Astrocyte of the spinal cord (primary cell): ENCODE measurements at regions not wholly inside any gene's neighbourhood (a gene's known extent, or its start where the extent isn't known, plus 50 kb on each side); places are given as distances from the start of the nearest gene placed in this dataset.
A peak's percentile ranks its signal among the peaks of the same experiment; 100 is the strongest.

ENCODE experiments used
- DNase-seq: peaks from one replicate; pipeline ENCODE4 v3.0.0; 2011; ENCODE audit warnings: low read depth, low spot score
- H3K4me3 ChIP-seq: 2 replicates; pipeline ENCODE4 v1.5.1; 2011; ENCODE audit warnings: low read depth, mild to moderate bottlenecking, low read length, moderate library complexity
- CTCF ChIP-seq: IDR thresholded peaks from 2 replicates; pipeline ENCODE4 v1.5.1; 2012; ENCODE audit warnings: low read depth, mild to moderate bottlenecking, low read length, inconsistent platforms
- in situ Hi-C: cut with HindIII; loops from 2 replicates; pipeline ENCODE4 v1.10.0; 2017; ENCODE audit warnings: low sequenced_read_pairs

- in situ Hi-C loops = no loop called here
Observed at GRCh38 chr1:30120245-30121000, 603.0 kb downstream of the MATN1 start.

GRCh38 chr1:30117685-30118084 is 605.7 kb downstream of the MATN1 start:
- DNase-seq = no peak
- in situ Hi-C loops = no loop called here
- TF ChIP-seq CTCF = no peak
- no peak overlapping the region for H3K4me3 ChIP-seq

More at GRCh38 chr1:30120245-30121000, 603.0 kb downstream of the MATN1 start:
- TF ChIP-seq CTCF = no peak
- DNase-seq = no peak
- no peak overlapping the region for H3K4me3 ChIP-seq

GRCh38 chr1:30111431-30111830 is 612.0 kb downstream of the MATN1 start:
- peak; percentile 71 for TF ChIP-seq CTCF
- in situ Hi-C loops = no loop called here
- peak; percentile 26 for DNase-seq
- no peak overlapping the region for H3K4me3 ChIP-seq

GRCh38 chr1:30110846-30111245 is 612.5 kb downstream of the MATN1 start:
- no peak overlapping the region for H3K4me3 ChIP-seq
- no peak for TF ChIP-seq CTCF
- no peak for DNase-seq
- in situ Hi-C loops = no loop called here

- H3K4me3 ChIP-seq = no peak overlapping the region
- peak; percentile 15 for DNase-seq
- TF ChIP-seq CTCF = no peak
- in situ Hi-C loops = no loop called here
Observed at GRCh38 chr1:30109853-30110252, 613.5 kb downstream of the MATN1 start.

GRCh38 chr1:30108186-30108585 is 615.2 kb downstream of the MATN1 start:
- no peak for TF ChIP-seq CTCF
- no peak for DNase-seq

DNA sequence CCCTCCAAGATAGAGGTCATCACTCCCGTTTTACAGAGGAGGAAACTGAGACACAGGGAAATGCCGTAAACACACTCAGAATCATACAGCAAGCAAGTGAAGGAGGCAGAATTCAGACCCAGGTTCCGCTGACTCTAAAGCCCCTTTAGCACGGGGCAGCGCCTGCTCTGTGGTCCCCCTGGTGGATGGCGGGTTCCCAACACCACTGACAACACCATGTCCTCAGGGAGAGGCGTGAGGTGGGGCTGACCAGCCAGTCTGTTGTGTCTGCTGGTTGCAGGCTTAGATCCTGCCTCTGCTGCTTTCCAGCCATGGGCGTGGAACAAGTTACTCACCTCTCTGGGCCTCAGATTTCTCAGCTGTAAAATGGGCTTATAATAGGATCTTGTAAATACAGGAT is 617.3 kb downstream of the MATN1 start:
- TF ChIP-seq CTCF = peak; percentile 60
- peak; percentile 18 for DNase-seq
- H3K4me3 ChIP-seq = no peak overlapping the region
- in situ Hi-C loops = no loop called here

More at GRCh38 chr1:30108186-30108585, 615.2 kb downstream of the MATN1 start:
- in situ Hi-C loops = no loop called here
- H3K4me3 ChIP-seq = no peak overlapping the region
